ENCODE measurements at regions not wholly inside any gene's neighbourhood (a gene's known extent, or its start where the extent isn't known, plus 50 kb on each side); places are given as distances from the start of the nearest gene placed in this dataset.

DNA sequence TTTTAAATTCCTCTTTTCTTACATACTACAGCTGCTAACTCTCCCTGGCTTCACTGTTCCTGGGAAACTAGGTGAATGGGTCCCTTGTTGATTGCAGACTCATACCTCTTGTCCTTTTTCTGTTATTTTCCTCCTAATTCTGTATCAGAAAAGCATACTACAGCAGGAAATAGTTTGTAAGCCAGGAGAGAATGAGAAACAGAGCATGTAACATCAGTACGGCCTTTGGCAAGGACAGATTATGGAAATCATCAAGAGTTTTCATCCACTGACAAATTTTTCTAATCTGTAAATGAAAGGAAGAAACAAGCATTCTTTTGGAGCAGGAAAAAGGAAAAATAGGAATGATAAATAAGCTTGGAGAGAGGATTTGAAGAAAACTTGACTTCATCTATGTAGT, 239.2 kb downstream of the ANTXR2 start:
- Histone ChIP-seq H3K36me3 (ENCODE audit: control insufficient read depth, insufficient read depth, low read length) (no peaks in the 10 kb centered on the region), H3K23ac (ENCODE audit: low read depth, low read length) (no peak overlapping the region), H4K20me1 (ENCODE audit: insufficient read depth, low read length) (no peaks in the 10 kb centered on the region), H3K9me1 (ENCODE audit: insufficient read depth, low read length) (no peaks in the 10 kb centered on the region), H3K27ac (ENCODE audit: insufficient read depth, low read length) (no peak overlapping the region), H2AK9ac (replicated peaks; ENCODE audit: low read depth, low read length, poor library complexity) (no peak overlapping the region), H3K14ac (replicated peaks; ENCODE audit: low read depth, low read length) (no peak overlapping the region), H2BK5ac (ENCODE audit: low read depth, low read length, poor library complexity, severe bottlenecking) (no peak overlapping the region), H2AK5ac (ENCODE audit: low read depth, low read length) (no peak overlapping the region), H3K4me2 (ENCODE audit: low read depth, low read length) (no peak overlapping the region), H3K18ac (ENCODE audit: low read depth, low read length) (no peak overlapping the region), H4K8ac (ENCODE audit: low read depth in 2 of 2, low read length in 2 of 2) (no peak overlapping the region), H3K4me3 (ENCODE audit: insufficient read depth, low read depth, low read length) (no peak overlapping the region), H2AFZ (replicated peaks; ENCODE audit: low read length, poor library complexity) (no peak overlapping the region), H3K4ac (ENCODE audit: low read depth, low read length) (no peak overlapping the region), H2BK120ac (ENCODE audit: low read depth, low read length) (no peak overlapping the region), H3K79me1 (ENCODE audit: low read depth in 1 of 2, low read length in 2 of 2) (no peaks in the 10 kb centered on the region), H3K4me1 (ENCODE audit: control insufficient read depth, insufficient read depth, low read length) (no peaks in the 10 kb centered on the region), H3K27me3 (ENCODE audit: control insufficient read depth, insufficient read depth, low read length) (no peaks in the 10 kb centered on the region), H3K56ac (ENCODE audit: extremely low read depth, insufficient read depth, low read length) (no peak overlapping the region), H2BK20ac (ENCODE audit: low read depth, low read length) (no peak overlapping the region), H2BK15ac (ENCODE audit: low read depth, low read length) (no peak overlapping the region), H4K5ac (ENCODE audit: low read depth, low read length) (no peak overlapping the region), H3K9ac (ENCODE audit: low read depth, low read length) (no peak overlapping the region), H3K9me3 (ENCODE audit: control insufficient read depth, insufficient read depth, low read length) (no peaks in the 10 kb centered on the region), H4K91ac (ENCODE audit: insufficient read depth, low read depth, low read length) (no peak overlapping the region)
- ChIA-PET CTCF (no interaction called here), POLR2A (ENCODE audit: unreplicated experiment) (no interaction called here)
- TF ChIP-seq CHD1 (IDR thresholded peaks at IDR 0.05; ENCODE audit: low read depth, low read length) (no peak), RCOR1 (IDR thresholded peaks at IDR 0.05; ENCODE audit: insufficient replicate concordance, low read length) (no peak), POLR2A (IDR thresholded peaks at IDR 0.05; ENCODE audit: low read depth, low read length) (no peak), RFX5 (IDR thresholded peaks at IDR 0.05; ENCODE audit: low read depth, low read length) (no peak), NFE2L2 (IDR thresholded peaks at IDR 0.05; ENCODE audit: low read depth, low read length) (no peak), CEBPB (IDR thresholded peaks at IDR 0.05; ENCODE audit: low read depth, low read length) (no peak), RAD21 (IDR thresholded peaks at IDR 0.05; ENCODE audit: low read length) (no peak)
- TF ChIP-seq, protein P1, sequence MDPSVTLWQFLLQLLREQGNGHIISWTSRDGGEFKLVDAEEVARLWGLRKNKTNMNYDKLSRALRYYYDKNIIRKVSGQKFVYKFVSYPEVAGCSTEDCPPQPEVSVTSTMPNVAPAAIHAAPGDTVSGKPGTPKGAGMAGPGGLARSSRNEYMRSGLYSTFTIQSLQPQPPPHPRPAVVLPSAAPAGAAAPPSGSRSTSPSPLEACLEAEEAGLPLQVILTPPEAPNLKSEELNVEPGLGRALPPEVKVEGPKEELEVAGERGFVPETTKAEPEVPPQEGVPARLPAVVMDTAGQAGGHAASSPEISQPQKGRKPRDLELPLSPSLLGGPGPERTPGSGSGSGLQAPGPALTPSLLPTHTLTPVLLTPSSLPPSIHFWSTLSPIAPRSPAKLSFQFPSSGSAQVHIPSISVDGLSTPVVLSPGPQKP (IDR thresholded peaks at IDR 0.05; ENCODE audit: borderline replicate concordance, low read depth, low read length) = no peak
- TF ChIP-seq, protein P2, sequence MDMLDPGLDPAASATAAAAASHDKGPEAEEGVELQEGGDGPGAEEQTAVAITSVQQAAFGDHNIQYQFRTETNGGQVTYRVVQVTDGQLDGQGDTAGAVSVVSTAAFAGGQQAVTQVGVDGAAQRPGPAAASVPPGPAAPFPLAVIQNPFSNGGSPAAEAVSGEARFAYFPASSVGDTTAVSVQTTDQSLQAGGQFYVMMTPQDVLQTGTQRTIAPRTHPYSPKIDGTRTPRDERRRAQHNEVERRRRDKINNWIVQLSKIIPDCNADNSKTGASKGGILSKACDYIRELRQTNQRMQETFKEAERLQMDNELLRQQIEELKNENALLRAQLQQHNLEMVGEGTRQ (IDR thresholded peaks at IDR 0.05; ENCODE audit: low read depth, low read length) = no peak
- WGBS, 2 experiments (ENCODE audit: extremely low coverage in 2 of 2, insufficient read length in 1 of 2) = no CpG with 5 or more reads among the region's 1 CpG
- DNase-seq (no peak), ATAC-seq (ENCODE audit: low read depth) (no peak)
- intact Hi-C loops (cut with micrococcal nuclease) (no loop called here), in situ Hi-C loops (cut with MboI; ENCODE audit: low sequenced_read_pairs) (no loop called here), dilution Hi-C loops (cut with HindIII; ENCODE audit: low sequenced_read_pairs, unreplicated experiment) (no loop called here)
- BruUV-seq (replicated peaks) = no TSS peak

Measured in IMR-90 (cell line).